GM23338 (cell line): ENCODE measurements at regions not wholly inside any gene's neighbourhood (a gene's known extent, or its start where the extent isn't known, plus 50 kb on each side); places are given as distances from the start of the nearest gene placed in this dataset.

Experiments
- ATAC-seq: fragments of 200-7000 bp; cut with Tn5 transposase; 3 replicates; pipeline ENCODE4 v1.9.1; 2020
- DNase-seq: peaks from one replicate; pipeline ENCODE4 v3.0.0-alpha.2; 2015; ENCODE audit warnings: low spot score
- H2AFZ ChIP-seq: fragments of 200-600 bp; sonication (generic); 2 replicates; pipeline ENCODE4 v1.8.0; 2016; ENCODE audit warnings: antibody characterized with exemption, mild to moderate bottlenecking, moderate library complexity
- H3F3A ChIP-seq: fragments of 200-600 bp; sonication (generic); replicated peaks from 2 replicates; pipeline ENCODE4 v1.8.0; 2017; ENCODE audit warnings: antibody characterized with exemption, mixed run types, low read depth
- H3K27ac ChIP-seq: fragments of 200-600 bp; sonication (generic); 2 replicates; pipeline ENCODE4 v1.6.1; 2016; ENCODE audit warnings: low read depth
- H3K27me3 ChIP-seq: fragments of 200-600 bp; sonication (generic); 2 replicates; pipeline ENCODE4 v1.8.0; 2016; ENCODE audit warnings: mild to moderate bottlenecking, mixed run types, moderate library complexity; ENCODE audit not compliant: insufficient read depth
- H3K36me3 ChIP-seq: fragments of 200-600 bp; sonication (generic); 2 replicates; pipeline ENCODE4 v1.8.0; 2016; ENCODE audit warnings: mild to moderate bottlenecking; ENCODE audit not compliant: insufficient read depth
- H3K4me1 ChIP-seq: fragments of 200-600 bp; sonication (generic); 2 replicates; pipeline ENCODE4 v1.8.0; 2016; ENCODE audit warnings: mild to moderate bottlenecking, moderate library complexity; ENCODE audit not compliant: insufficient read depth
- H3K4me2 ChIP-seq: fragments of 200-600 bp; sonication (generic); 2 replicates; pipeline ENCODE4 v1.7.1; 2017; ENCODE audit warnings: mixed run types
- H3K4me3 ChIP-seq: fragments of 200-600 bp; sonication (generic); 2 replicates; pipeline ENCODE4 v1.6.1; 2016; ENCODE audit warnings: mixed run types
- H3K79me2 ChIP-seq: fragments of 200-600 bp; sonication (generic); replicated peaks from 2 replicates; pipeline ENCODE4 v1.8.0; 2017; ENCODE audit warnings: mild to moderate bottlenecking; ENCODE audit not compliant: insufficient read depth
- H3K9me2 ChIP-seq: fragments of 200-600 bp; sonication (generic); 2 replicates; pipeline ENCODE4 v1.8.0; 2017; ENCODE audit not compliant: insufficient read depth
- H4K20me1 ChIP-seq: fragments of 200-600 bp; sonication (generic); replicated peaks from 2 replicates; pipeline ENCODE4 v1.8.0; 2017; ENCODE audit warnings: mild to moderate bottlenecking; ENCODE audit not compliant: insufficient read depth
- H3K27ac Mint-ChIP-seq: 2 replicates; pipeline ENCODE4 v1.8.0; 2020; ENCODE audit warnings: inconsistent platforms, mild to moderate bottlenecking, moderate library complexity, mixed read lengths
- H3K27me3 Mint-ChIP-seq: 3 replicates; pipeline ENCODE4 v1.8.0; 2022; ENCODE audit warnings: low read depth, mild to moderate bottlenecking, moderate library complexity, mixed read lengths, inconsistent platforms; ENCODE audit not compliant: insufficient read depth, poor library complexity
- H3K36me3 Mint-ChIP-seq: 3 replicates; pipeline ENCODE4 v1.8.0; 2021; ENCODE audit warnings: low read depth, mild to moderate bottlenecking, inconsistent platforms, moderate library complexity, mixed read lengths
- H3K4me1 Mint-ChIP-seq: 3 replicates; pipeline ENCODE4 v1.8.0; 2020; ENCODE audit warnings: mild to moderate bottlenecking, inconsistent platforms, mixed read lengths
- H3K4me3 Mint-ChIP-seq: 3 replicates; pipeline ENCODE4 v1.8.0; 2021; ENCODE audit warnings: moderate library complexity, mild to moderate bottlenecking, inconsistent platforms, mixed read lengths
- H3K9me3 Mint-ChIP-seq: 3 replicates; pipeline ENCODE4 v1.8.0; 2020; ENCODE audit warnings: moderate library complexity, mild to moderate bottlenecking, inconsistent platforms, mixed read lengths
- CREB1 ChIP-seq: fragments of 250-450 bp; sonication (Bioruptor Pico); IDR thresholded peaks from 2 replicates; pipeline ENCODE4 v1.5.0; 2020; ENCODE audit warnings: low read depth, mild to moderate bottlenecking, moderate library complexity
- EZH2 ChIP-seq: fragments of 200-600 bp; sonication (generic); IDR thresholded peaks from one replicate; pipeline ENCODE4 v1.8.0; 2017; ENCODE audit warnings: antibody characterized with exemption, mild to moderate bottlenecking, low read depth; ENCODE audit not compliant: unreplicated experiment
- EZH2phosphoT487 ChIP-seq: fragments of 200-600 bp; sonication (generic); IDR thresholded peaks from one replicate; pipeline ENCODE4 v1.8.1; 2018; ENCODE audit warnings: antibody characterized with exemption; ENCODE audit not compliant: unreplicated experiment
- JUNB ChIP-seq: IDR thresholded peaks from one replicate; pipeline ENCODE4 v1.6.1; 2016; ENCODE audit warnings: antibody characterized with exemption; ENCODE audit not compliant: unreplicated experiment
- NANOG ChIP-seq: IDR thresholded peaks from 2 replicates; pipeline ENCODE4 v1.6.1; 2016; ENCODE audit warnings: antibody characterized with exemption, borderline replicate concordance
- POLR2AphosphoS5 ChIP-seq: IDR thresholded peaks from 2 replicates; pipeline ENCODE4 v1.6.1; 2016; ENCODE audit warnings: antibody characterized with exemption, low read depth
- STAT1 ChIP-seq: IDR thresholded peaks from one replicate; pipeline ENCODE4 v1.6.1; 2016; ENCODE audit warnings: antibody characterized with exemption; ENCODE audit not compliant: unreplicated experiment
- ZNF114 ChIP-seq: fragments of 250-450 bp; sonication (Bioruptor Pico); IDR thresholded peaks from 2 replicates; pipeline ENCODE4 v1.5.0; 2020; ENCODE audit warnings: mild to moderate bottlenecking, moderate library complexity
- ZNF331 ChIP-seq: fragments of 250-450 bp; sonication (Bioruptor Pico); IDR thresholded peaks from 2 replicates; pipeline ENCODE4 v1.5.0; 2020; ENCODE audit warnings: low read depth, mild to moderate bottlenecking, moderate library complexity
- TF ChIP-seq, protein P1 (sequence below): IDR thresholded peaks from 2 replicates; pipeline ENCODE4 v1.6.1; 2016; ENCODE audit warnings: antibody characterized with exemption
- TF ChIP-seq, protein P2 (sequence below): fragments of 250-450 bp; sonication (Bioruptor Pico); IDR thresholded peaks from 2 replicates; pipeline ENCODE4 v1.5.0; 2020; ENCODE audit warnings: mild to moderate bottlenecking, moderate library complexity
- TF ChIP-seq, protein P3 (sequence below): IDR thresholded peaks from one replicate; pipeline ENCODE4 v1.6.1; 2018; ENCODE audit warnings: antibody characterized with exemption; ENCODE audit not compliant: unreplicated experiment
- TF ChIP-seq, protein P4 (sequence below), 2 experiments: fragments of 200-600 bp in 1 of 2; sonication (generic) in 1 of 2; conservative IDR thresholded peaks; 2 replicates each; pipeline versions ENCODE4 v1.5.1 to v1.6.1; 2016 to 2017; ENCODE audit warnings: antibody characterized with exemption in 2 of 2, low read depth in 2 of 2, mild to moderate bottlenecking in 2 of 2, moderate library complexity in 1 of 2

DNA sequence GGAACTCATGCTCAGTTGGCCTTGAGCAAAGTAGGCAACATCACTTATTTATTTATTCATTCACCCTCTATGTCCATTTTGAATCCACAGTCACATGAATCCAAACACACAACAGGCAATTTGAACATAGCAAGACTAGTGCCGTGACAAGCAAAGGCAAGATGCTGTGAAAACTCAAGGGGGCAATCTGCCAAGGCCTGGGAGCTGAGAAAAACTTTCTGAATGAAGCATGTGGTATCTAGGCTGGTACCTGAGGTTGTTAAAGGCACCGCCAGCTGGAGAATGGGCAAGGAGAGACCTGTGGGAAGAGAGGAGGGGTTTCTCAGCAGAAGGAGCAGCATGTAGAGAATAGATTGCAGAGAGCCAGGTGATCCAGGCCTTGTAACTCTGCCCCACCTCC lies 98.3 kb upstream of the ATP10B start:
- Mint-ChIP-seq H3K4me3 (no peak overlapping the region), H3K4me1 (no peaks in the 10 kb centered on the region), H3K9me3 (peaks cover 33% of the 10 kb centered on the region), H3K36me3 (peaks cover 10% of the 10 kb centered on the region; the same call in 2 of the 3 replicates), H3K27me3 (no peaks in the 10 kb centered on the region), H3K27ac (no peak overlapping the region)
- Histone ChIP-seq H2AFZ (0 out of 2 replicates have a peak overlapping the region, but pooled peaks have one; percentile 32), H3K4me2 (no peak overlapping the region), H3K27ac (no peak overlapping the region), H3K4me3 (no peak overlapping the region), H3K4me1 (no peaks in the 10 kb centered on the region), H3K36me3 (no peaks in the 10 kb centered on the region), H3K9me2 (no peaks in the 10 kb centered on the region), H4K20me1 (no peaks in the 10 kb centered on the region), H3K79me2 (no peaks in the 10 kb centered on the region), H3K27me3 (no peaks in the 10 kb centered on the region), H3F3A (no peaks in the 10 kb centered on the region)
- ATAC-seq (no peak), DNase-seq (no peak)
- TF ChIP-seq CREB1, result no peak
- no peak for TF ChIP-seq EZH2
- no peak for TF ChIP-seq NANOG
- TF ChIP-seq POLR2AphosphoS5, result no peak
- TF ChIP-seq JUNB, result no peak
- TF ChIP-seq ZNF114 (CRISPR knock-in tag), result no peak
- TF ChIP-seq, protein P1, sequence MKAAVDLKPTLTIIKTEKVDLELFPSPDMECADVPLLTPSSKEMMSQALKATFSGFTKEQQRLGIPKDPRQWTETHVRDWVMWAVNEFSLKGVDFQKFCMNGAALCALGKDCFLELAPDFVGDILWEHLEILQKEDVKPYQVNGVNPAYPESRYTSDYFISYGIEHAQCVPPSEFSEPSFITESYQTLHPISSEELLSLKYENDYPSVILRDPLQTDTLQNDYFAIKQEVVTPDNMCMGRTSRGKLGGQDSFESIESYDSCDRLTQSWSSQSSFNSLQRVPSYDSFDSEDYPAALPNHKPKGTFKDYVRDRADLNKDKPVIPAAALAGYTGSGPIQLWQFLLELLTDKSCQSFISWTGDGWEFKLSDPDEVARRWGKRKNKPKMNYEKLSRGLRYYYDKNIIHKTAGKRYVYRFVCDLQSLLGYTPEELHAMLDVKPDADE, result no peak
- TF ChIP-seq STAT1, result no peak
- no peak for TF ChIP-seq EZH2phosphoT487
- TF ChIP-seq, protein P2, sequence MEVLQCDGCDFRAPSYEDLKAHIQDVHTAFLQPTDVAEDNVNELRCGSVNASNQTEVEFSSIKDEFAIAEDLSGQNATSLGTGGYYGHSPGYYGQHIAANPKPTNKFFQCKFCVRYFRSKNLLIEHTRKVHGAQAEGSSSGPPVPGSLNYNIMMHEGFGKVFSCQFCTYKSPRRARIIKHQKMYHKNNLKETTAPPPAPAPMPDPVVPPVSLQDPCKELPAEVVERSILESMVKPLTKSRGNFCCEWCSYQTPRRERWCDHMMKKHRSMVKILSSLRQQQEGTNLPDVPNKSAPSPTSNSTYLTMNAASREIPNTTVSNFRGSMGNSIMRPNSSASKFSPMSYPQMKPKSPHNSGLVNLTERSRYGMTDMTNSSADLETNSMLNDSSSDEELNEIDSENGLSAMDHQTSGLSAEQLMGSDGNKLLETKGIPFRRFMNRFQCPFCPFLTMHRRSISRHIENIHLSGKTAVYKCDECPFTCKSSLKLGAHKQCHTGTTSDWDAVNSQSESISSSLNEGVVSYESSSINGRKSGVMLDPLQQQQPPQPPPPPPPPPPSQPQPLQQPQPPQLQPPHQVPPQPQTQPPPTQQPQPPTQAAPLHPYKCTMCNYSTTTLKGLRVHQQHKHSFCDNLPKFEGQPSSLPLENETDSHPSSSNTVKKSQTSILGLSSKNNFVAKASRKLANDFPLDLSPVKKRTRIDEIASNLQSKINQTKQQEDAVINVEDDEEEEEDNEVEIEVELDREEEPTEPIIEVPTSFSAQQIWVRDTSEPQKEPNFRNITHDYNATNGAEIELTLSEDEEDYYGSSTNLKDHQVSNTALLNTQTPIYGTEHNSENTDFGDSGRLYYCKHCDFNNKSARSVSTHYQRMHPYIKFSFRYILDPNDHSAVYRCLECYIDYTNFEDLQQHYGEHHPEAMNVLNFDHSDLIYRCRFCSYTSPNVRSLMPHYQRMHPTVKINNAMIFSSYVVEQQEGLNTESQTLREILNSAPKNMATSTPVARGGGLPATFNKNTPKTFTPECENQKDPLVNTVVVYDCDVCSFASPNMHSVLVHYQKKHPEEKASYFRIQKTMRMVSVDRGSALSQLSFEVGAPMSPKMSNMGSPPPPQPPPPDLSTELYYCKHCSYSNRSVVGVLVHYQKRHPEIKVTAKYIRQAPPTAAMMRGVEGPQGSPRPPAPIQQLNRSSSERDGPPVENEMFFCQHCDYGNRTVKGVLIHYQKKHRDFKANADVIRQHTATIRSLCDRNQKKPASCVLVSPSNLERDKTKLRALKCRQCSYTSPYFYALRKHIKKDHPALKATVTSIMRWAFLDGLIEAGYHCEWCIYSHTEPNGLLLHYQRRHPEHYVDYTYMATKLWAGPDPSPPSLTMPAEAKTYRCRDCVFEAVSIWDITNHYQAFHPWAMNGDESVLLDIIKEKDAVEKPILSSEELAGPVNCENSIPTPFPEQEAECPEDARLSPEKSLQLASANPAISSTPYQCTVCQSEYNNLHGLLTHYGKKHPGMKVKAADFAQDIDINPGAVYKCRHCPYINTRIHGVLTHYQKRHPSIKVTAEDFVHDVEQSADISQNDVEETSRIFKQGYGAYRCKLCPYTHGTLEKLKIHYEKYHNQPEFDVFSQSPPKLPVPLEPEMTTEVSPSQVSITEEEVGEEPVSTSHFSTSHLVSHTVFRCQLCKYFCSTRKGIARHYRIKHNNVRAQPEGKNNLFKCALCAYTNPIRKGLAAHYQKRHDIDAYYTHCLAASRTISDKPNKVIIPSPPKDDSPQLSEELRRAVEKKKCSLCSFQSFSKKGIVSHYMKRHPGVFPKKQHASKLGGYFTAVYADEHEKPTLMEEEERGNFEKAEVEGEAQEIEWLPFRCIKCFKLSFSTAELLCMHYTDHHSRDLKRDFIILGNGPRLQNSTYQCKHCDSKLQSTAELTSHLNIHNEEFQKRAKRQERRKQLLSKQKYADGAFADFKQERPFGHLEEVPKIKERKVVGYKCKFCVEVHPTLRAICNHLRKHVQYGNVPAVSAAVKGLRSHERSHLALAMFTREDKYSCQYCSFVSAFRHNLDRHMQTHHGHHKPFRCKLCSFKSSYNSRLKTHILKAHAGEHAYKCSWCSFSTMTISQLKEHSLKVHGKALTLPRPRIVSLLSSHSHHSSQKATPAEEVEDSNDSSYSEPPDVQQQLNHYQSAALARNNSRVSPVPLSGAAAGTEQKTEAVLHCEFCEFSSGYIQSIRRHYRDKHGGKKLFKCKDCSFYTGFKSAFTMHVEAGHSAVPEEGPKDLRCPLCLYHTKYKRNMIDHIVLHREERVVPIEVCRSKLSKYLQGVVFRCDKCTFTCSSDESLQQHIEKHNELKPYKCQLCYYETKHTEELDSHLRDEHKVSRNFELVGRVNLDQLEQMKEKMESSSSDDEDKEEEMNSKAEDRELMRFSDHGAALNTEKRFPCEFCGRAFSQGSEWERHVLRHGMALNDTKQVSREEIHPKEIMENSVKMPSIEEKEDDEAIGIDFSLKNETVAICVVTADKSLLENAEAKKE (CRISPR knock-in tag), result no peak
- TF ChIP-seq, protein P3, sequence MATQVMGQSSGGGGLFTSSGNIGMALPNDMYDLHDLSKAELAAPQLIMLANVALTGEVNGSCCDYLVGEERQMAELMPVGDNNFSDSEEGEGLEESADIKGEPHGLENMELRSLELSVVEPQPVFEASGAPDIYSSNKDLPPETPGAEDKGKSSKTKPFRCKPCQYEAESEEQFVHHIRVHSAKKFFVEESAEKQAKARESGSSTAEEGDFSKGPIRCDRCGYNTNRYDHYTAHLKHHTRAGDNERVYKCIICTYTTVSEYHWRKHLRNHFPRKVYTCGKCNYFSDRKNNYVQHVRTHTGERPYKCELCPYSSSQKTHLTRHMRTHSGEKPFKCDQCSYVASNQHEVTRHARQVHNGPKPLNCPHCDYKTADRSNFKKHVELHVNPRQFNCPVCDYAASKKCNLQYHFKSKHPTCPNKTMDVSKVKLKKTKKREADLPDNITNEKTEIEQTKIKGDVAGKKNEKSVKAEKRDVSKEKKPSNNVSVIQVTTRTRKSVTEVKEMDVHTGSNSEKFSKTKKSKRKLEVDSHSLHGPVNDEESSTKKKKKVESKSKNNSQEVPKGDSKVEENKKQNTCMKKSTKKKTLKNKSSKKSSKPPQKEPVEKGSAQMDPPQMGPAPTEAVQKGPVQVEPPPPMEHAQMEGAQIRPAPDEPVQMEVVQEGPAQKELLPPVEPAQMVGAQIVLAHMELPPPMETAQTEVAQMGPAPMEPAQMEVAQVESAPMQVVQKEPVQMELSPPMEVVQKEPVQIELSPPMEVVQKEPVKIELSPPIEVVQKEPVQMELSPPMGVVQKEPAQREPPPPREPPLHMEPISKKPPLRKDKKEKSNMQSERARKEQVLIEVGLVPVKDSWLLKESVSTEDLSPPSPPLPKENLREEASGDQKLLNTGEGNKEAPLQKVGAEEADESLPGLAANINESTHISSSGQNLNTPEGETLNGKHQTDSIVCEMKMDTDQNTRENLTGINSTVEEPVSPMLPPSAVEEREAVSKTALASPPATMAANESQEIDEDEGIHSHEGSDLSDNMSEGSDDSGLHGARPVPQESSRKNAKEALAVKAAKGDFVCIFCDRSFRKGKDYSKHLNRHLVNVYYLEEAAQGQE, result no peak
- TF ChIP-seq, protein P4, sequence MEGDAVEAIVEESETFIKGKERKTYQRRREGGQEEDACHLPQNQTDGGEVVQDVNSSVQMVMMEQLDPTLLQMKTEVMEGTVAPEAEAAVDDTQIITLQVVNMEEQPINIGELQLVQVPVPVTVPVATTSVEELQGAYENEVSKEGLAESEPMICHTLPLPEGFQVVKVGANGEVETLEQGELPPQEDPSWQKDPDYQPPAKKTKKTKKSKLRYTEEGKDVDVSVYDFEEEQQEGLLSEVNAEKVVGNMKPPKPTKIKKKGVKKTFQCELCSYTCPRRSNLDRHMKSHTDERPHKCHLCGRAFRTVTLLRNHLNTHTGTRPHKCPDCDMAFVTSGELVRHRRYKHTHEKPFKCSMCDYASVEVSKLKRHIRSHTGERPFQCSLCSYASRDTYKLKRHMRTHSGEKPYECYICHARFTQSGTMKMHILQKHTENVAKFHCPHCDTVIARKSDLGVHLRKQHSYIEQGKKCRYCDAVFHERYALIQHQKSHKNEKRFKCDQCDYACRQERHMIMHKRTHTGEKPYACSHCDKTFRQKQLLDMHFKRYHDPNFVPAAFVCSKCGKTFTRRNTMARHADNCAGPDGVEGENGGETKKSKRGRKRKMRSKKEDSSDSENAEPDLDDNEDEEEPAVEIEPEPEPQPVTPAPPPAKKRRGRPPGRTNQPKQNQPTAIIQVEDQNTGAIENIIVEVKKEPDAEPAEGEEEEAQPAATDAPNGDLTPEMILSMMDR (conservative IDR thresholded peaks at IDR 0.05; ENCODE audit: low read depth in 2 of 2), result no peak
- no peak for TF ChIP-seq ZNF331
